ENCODE measurements at regions not wholly inside any gene's neighbourhood (a gene's known extent, or its start where the extent isn't known, plus 50 kb on each side); places are given as distances from the start of the nearest gene placed in this dataset.

- TF ChIP-seq CTCF (IDR thresholded peaks at IDR 0.05; ENCODE audit: poor library complexity, severe bottlenecking) = no peak
- TF ChIP-seq EP300 (conservative IDR thresholded peaks at IDR 0.05; ENCODE audit: poor library complexity, severe bottlenecking) = no peak
- no peak for TF ChIP-seq EZH2 (IDR thresholded peaks at IDR 0.05; ENCODE audit: borderline replicate concordance, insufficient read depth, low read length, poor library complexity, severe bottlenecking)
- TF ChIP-seq TAF1 (IDR thresholded peaks at IDR 0.05; ENCODE audit: low read depth) = no peak
- TF ChIP-seq MXI1 (conservative IDR thresholded peaks at IDR 0.05; ENCODE audit: poor library complexity, severe bottlenecking) = no peak
Measured at GRCh38 chr3:187565701-187566100, 104.5 kb downstream of the SST start.
